K562 (cell line): ENCODE measurements at regions not wholly inside any gene's neighbourhood (a gene's known extent, or its start where the extent isn't known, plus 50 kb on each side); places are given as distances from the start of the nearest gene placed in this dataset.

Experiments
- MAFF ChIP-seq: IDR thresholded peaks from 2 replicates; pipeline ENCODE4 v1.6.1; 2012; ENCODE audit warnings: low read length, improper control_type of control experiment
- ZNF76 ChIP-seq: fragments of 250-450 bp; sonication (Bioruptor Pico); IDR thresholded peaks from 2 replicates; pipeline ENCODE4 v1.4.0; 2020; ENCODE audit warnings: mild to moderate bottlenecking, moderate library complexity, borderline replicate concordance
- TF ChIP-seq, protein P1 (sequence below): sonication (generic); formaldehyde crosslinking; IDR thresholded peaks from 2 replicates; pipeline ENCODE4 v1.8.0; 2023; ENCODE audit warnings: mild to moderate bottlenecking, missing genetic modification reagents
- TF ChIP-seq, protein P2 (sequence below): fragments of 450-650 bp; formaldehyde crosslinking; IDR thresholded peaks from 2 replicates; pipeline ENCODE4 v1.4.0; 2020; ENCODE audit warnings: mild to moderate bottlenecking
- TF ChIP-seq, protein P3 (sequence below): fragments of 450-650 bp; IDR thresholded peaks from 2 replicates; pipeline ENCODE4 v1.7.1; 2018; ENCODE audit warnings: mild to moderate bottlenecking, low read depth; ENCODE audit not compliant: partially characterized antibody

DNA sequence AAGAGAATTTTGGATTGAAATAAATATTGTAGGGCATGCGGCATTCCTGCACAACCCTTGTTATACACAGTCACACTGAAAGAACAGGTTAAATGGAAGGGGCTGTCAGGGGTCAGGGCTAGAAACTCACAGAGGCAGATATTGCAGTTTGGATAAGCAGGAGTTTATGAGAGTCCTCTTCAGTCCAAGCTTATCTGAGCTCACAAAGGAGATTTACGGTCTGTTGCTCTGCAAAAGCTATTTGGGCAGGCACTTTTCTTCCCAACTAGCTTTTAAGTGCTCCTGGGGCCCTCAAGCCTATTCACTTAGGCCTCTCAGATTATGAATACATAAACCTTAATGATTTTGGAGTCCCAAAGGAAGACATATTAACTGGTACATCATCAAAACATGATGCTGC, 156.2 kb downstream of the SOX4 start (continued):
- TF ChIP-seq, protein P1, sequence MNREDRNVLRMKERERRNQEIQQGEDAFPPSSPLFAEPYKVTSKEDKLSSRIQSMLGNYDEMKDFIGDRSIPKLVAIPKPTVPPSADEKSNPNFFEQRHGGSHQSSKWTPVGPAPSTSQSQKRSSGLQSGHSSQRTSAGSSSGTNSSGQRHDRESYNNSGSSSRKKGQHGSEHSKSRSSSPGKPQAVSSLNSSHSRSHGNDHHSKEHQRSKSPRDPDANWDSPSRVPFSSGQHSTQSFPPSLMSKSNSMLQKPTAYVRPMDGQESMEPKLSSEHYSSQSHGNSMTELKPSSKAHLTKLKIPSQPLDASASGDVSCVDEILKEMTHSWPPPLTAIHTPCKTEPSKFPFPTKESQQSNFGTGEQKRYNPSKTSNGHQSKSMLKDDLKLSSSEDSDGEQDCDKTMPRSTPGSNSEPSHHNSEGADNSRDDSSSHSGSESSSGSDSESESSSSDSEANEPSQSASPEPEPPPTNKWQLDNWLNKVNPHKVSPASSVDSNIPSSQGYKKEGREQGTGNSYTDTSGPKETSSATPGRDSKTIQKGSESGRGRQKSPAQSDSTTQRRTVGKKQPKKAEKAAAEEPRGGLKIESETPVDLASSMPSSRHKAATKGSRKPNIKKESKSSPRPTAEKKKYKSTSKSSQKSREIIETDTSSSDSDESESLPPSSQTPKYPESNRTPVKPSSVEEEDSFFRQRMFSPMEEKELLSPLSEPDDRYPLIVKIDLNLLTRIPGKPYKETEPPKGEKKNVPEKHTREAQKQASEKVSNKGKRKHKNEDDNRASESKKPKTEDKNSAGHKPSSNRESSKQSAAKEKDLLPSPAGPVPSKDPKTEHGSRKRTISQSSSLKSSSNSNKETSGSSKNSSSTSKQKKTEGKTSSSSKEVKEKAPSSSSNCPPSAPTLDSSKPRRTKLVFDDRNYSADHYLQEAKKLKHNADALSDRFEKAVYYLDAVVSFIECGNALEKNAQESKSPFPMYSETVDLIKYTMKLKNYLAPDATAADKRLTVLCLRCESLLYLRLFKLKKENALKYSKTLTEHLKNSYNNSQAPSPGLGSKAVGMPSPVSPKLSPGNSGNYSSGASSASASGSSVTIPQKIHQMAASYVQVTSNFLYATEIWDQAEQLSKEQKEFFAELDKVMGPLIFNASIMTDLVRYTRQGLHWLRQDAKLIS (CRISPR knock-in tag): no peak
- TF ChIP-seq ZNF76 (no peak), MAFF (no peak)
- TF ChIP-seq, protein P2, sequence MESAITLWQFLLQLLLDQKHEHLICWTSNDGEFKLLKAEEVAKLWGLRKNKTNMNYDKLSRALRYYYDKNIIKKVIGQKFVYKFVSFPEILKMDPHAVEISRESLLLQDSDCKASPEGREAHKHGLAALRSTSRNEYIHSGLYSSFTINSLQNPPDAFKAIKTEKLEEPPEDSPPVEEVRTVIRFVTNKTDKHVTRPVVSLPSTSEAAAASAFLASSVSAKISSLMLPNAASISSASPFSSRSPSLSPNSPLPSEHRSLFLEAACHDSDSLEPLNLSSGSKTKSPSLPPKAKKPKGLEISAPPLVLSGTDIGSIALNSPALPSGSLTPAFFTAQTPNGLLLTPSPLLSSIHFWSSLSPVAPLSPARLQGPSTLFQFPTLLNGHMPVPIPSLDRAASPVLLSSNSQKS (CRISPR knock-in tag): no peak
- TF ChIP-seq, protein P3, sequence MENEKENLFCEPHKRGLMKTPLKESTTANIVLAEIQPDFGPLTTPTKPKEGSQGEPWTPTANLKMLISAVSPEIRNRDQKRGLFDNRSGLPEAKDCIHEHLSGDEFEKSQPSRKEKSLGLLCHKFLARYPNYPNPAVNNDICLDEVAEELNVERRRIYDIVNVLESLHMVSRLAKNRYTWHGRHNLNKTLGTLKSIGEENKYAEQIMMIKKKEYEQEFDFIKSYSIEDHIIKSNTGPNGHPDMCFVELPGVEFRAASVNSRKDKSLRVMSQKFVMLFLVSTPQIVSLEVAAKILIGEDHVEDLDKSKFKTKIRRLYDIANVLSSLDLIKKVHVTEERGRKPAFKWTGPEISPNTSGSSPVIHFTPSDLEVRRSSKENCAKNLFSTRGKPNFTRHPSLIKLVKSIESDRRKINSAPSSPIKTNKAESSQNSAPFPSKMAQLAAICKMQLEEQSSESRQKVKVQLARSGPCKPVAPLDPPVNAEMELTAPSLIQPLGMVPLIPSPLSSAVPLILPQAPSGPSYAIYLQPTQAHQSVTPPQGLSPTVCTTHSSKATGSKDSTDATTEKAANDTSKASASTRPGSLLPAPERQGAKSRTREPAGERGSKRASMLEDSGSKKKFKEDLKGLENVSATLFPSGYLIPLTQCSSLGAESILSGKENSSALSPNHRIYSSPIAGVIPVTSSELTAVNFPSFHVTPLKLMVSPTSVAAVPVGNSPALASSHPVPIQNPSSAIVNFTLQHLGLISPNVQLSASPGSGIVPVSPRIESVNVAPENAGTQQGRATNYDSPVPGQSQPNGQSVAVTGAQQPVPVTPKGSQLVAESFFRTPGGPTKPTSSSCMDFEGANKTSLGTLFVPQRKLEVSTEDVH: no peak
- TF ChIP-seq, all 486 proteins: peak for 0
